GM21737 (cell line): ENCODE measurements at regions not wholly inside any gene's neighbourhood (a gene's known extent, or its start where the extent isn't known, plus 50 kb on each side); places are given as distances from the start of the nearest gene placed in this dataset.
A peak's percentile ranks its signal among the peaks of the same experiment; 100 is the strongest.
"Not testable (repeated sequence)": the region's sequence is repeated elsewhere in the genome, so short reads cannot be mapped to it uniquely, and the experiment has no call there.

ENCODE experiments used
- ATAC-seq: cut with Tn5 transposase; IDR thresholded peaks from one replicate; pipeline ENCODE4 v1.9.1; 2021; ENCODE audit warnings: mild to moderate bottlenecking, moderate library complexity; ENCODE audit not compliant: unreplicated experiment

DNA sequence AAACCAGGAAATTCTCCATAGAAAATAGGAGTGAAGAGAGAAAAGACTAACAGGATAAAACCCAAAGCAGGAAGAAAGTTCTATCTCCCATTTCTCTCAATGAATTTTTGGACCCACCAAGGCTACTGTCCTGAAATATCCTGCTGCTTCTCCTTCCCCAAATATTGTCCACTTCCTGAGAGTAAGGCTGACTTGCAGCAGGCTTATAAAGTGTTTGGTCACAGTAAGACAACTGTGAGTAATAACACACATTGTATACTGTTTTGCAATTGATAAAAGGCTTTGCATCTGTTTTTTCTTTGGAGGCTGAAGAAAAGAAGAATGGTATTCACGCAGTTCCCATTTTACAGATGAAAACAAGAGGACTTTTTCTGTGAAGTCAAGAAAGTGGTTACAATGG lies 52.8 kb downstream of the FOXD4L6 start:
- ATAC-seq, result not testable (repeated sequence)

DNA sequence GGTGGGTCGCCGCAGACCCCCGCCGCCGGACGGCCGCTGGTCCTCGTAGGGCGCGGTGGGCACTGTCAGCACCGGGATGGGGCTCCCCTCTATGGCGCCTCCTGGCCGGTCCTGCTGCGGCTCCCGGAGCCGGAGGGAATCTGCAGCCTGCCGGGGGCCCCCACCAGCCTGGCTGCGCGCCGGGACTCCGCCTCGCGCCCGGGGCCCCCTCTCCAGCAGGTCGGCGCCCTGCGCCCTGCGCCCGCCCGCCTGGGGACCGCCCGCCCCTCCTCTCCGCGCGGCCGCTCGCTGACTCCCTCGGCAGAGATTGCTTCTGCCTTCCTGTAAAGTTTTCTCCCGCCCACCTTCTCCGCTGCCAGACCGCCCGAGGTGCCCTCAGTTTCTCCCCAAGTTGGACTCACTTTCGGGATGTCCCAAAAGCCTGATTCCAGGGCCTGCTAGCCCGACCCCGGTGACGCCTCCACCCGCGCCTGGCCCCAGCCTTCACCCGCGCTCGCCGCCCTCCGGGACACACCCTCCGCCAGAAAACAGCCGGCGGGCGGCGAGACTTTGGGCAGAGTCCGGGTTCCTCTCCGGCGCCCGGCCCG lies 54.0 kb downstream of the FOXD4L6 start:
- peak; percentile 63 for ATAC-seq

DNA sequence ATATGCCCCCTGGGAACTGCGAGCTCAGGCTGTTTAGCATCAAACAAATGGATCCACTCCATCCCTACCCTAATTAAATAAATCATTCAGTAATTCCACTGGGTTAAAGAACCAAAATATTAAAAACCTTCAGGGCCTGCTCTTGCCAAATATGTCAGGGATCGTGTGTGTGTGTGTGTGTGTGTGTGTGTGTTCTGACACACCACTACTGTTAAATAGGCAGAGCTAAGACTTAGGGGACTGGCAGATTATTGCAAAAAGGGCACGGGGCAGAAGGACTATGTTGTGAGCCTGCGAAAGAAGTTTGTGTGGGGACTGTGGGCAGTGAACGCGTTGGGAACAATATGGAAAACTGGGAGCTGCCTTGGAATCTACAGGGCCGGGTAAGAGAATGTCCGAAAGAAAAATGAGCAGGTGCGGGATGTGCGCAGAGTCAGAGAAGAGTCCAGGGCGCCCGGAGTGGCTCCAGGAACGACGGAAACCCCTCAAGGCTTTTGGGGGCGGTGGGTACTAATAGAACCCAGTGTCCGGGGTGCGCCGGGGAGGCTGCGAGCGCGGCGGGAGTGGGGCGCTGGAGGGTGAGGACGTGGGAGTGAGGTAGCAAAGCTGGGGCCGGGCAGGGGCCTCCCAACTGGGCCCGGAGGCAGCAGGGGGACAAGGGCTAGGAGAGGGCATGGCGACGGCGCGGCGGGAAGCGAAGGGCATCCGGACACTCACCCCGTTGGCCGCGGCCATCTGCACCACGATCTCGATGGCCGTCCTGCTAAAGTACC lies 54.8 kb downstream of the FOXD4L6 start:
- not testable (repeated sequence) for ATAC-seq

DNA sequence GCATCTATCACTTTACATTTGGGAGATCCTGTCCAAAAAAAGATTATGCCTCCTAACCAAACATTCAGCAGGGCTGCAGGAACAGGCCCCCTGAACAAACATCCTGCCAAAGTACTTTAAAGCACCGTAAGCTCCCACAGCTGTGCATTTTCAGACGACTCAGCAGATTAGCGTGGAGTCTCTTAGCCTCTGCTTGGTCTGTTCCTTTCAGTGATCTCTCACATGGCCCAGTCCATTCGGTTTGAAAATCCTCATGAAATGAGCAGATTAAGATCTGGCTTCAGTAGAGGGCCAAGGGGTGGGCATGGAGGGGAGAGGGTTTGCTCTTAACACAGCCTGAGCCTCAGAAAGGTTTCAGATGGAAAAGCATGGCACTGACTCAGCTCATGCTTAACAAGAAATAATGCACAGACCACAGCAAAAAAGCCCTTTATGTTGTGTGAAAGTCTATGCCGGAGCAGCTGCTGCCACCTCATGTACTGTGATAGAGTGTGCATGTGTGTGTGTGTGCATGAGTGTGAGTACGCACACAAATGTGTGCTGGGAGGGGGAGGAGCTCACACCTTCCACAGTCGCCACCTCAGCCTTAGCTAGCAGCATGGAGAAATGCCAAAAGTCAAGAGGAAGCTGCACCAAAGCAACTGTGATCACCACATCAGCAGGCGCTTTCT lies 64.2 kb downstream of the FOXD4L6 start:
- peak; percentile 82 for ATAC-seq

DNA sequence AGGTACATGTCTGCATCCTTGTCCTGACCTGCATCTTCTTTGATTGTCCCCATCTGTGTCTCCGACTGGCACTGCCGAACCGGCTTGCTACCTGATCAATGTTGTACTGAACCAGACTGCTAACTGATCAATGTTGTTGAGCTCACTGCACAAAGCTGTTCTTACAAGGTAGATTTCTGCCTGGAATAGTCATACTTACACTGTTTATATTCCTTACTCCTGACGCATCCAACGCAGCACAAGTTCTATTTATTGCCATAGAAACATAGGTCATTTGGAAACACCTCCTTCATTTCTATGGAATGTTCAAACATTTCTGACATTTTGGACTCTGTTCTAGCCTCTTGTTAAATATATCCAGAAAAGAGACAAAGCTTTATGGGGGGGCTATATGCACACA lies 65.2 kb downstream of the FOXD4L6 start:
- ATAC-seq, result not testable (repeated sequence)

DNA sequence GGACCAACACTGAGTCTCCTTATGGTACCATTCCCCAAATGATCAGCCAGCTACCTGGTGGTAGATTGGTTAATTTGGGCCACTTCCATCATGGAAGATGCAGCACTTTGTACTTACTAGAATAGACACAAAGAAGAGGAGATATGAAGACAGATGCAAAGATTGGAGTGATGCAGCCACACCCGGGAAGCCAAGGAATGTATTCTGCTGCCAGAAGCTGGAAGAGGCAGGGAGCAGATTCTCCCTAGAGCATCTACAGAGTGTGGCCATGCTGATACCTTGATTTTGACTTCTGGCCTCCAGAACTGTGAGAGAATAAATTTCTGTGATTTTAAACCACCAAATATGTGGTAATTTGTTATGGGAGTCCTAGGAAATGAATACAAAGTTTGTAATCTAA lies 68.9 kb downstream of the FOXD4L6 start:
- ATAC-seq, result not testable (repeated sequence)

DNA sequence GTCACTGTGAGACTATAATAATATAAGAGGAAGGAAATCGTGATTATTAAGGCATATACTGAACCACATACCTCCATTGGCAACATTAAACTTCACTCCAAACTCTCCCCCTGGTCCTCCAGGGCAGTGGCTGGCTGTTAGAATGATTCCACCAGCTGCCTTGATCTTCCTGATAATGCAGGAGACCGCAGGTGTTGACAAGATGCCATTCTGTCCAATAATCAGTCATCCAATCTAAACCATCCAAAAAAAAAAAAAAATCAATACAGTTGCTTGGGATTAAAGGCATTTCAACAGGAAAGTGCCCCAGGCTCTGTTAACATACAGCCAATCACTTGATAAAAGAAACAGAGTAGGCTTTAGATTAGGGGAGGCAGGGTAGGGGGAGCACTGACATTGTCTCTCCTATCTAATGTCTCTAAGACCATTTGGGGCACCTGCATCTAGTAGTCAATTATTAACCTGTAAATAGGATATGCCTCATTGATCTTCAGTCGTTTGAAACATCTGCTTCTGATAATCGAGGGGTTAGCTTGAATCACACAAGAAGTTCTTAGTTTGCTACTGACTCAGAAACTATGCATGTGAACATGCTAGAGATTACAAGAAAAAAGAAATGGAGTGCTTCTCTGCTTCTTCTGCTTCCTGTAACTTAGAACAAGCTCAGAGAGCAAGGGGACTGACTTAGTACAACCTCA lies 74.7 kb downstream of the FOXD4L6 start:
- ATAC-seq, result peak; percentile 91

DNA sequence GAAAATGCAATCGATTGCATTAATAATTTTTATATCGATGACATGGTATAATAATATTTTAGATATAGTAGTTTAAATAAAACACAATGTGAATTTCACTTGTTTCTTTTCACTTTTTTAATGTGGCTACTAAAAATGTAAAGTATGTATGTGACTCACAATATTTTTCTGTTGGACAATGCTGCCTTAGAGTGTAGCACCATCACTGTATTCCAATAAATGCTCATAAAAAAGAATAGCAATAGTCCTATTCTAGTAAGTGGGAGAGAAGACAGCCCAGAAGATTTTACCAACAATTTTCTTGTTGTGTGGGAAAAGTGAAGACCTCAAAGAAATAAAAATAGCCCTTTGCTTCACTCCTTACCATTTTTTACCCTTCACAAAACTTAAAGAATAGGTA lies 79.8 kb downstream of the FOXD4L6 start:
- ATAC-seq, result not testable (repeated sequence)

DNA sequence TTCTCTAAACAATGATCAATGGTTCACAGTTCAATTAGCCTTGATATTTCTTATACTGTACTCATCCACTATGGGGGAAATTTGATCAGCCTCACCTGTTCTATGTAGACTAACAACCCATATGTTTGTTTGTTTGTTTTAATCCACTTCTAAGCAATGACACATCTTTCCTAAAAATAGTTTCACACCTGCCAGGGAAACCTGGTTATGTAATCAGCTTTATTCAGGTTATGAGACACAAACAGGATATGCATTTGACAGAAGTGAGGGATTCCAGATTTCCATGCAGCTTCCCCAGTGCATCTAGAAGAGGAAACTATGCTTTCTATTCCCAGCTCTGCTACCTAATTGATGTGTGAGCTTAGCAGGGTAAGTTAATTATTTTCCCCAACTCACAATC lies 80.7 kb downstream of the FOXD4L6 start:
- not testable (repeated sequence) for ATAC-seq

DNA sequence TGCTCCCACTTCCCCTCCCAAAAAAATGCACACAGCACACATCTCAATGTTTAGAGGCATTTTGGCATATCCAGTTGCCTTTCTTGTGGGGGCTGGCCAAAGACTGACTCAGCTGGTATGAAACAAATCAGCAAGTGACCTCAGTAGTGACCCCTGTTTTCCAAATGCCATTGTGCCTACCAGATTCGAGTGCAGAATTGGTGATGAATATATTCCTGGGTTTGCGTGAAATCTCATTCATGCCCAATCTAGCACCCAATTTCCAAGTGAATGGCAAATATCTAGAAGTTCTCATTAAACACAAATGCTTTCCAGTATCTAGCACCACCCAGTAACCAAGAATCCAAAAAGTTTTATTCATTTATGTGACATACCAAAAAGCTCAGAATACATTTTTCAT lies 83.6 kb downstream of the FOXD4L6 start:
- not testable (repeated sequence) for ATAC-seq

DNA sequence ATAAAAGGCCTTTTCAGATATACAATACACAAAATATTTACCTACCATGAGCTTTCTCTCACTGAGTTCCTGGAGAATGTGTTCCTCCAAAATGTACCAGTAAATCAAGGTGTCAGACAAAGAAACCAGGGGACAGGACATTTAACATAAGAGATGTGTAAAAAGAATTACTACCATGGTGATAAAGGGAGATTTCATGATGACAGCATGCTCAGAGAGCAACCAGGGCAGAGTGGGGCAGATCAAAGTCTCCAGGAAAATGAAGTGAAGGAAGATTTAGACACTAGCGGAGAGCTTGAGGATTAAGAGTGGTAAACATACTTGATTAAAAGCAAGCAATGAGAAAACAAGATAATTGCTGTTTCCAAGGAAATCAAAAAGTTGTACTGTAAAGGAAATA lies 85.0 kb downstream of the FOXD4L6 start:
- not testable (repeated sequence) for ATAC-seq

DNA sequence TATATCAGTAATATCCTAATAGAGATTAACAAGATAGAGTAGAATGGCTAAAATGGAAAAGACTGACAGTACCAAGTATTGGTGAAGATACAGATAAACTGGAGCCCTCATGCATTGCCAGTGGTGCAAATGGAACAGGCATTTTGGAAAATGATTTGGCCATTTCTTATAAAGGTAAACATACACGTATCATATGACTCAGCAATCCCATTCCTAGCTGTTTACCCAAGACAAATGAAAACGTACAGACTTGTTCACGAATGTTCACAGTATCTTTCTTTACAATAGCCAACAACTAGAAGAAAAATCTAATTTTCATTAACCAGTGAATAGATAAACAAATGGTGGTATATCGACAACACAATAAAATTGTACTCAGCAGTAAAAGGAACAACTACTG lies 86.4 kb downstream of the FOXD4L6 start:
- ATAC-seq, result not testable (repeated sequence)

DNA sequence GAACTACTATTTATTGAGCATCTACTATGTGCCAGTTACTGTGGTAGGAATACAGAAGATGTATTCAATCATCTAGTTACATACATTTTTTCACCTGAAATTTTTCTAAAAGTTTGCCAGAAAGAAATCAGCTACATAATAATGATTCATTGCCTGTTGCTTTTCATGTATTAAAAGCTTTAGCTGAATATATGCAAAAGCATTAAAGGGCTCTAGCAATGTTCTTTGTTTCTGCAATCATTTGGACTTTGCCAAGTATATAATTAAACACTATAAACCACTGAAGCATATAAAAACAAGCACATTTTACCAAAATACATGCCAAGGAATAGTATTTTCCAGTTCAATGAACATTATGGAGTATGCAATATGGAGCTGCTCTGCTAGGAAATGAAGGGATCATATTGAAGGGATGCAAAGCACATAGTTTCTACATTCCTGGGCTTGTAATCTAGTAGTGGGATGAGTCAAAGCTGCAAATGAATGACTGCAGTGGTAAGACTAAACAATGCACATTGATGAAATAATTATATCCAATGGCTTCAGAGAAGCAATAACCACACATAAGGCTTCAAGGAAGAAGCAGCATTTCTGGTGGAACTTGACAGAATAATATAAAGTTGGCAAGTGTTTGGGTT lies 87.7 kb downstream of the FOXD4L6 start:
- not testable (repeated sequence) for ATAC-seq

DNA sequence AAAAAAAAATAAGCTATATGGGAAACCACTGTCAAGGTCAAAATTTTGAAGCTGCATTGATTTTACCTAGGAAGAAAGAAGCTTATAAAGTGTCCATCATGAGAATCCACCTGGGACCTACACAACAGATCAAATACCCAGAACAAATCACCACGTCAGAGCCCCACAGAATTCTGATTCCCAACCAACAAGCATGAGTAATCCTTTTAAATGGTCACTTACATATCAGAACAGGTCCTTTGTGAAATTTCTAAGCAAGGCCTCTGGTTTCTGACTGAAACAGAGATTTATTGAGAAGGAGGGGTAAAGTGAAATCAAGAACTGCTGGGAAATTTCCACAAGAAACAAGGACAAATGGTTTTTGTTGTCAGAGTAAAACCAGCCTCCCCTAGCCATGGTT lies 93.2 kb downstream of the FOXD4L6 start:
- ATAC-seq, result not testable (repeated sequence)

DNA sequence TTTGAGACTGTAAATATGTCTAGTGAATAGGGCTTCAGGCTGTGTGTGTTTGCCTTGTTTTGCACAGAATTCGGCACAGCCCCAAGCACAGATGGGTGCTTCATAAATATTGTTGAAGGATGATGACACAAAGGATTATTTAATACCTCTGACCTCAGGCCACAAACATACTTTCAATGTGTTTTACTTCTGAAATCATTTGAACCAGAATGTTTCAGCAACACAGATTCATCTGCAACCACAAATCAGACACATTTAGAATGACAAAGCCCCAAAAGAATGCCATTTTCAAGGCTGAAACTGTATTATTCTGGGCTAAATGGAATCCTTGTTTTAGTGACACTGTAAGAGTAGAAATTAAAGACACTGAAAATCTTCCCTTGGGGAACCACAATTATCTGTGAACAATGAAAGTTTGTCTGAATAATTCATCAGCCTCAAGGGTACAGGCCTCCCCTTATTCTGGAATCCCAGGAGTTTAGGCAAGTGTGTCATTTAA lies 93.7 kb downstream of the FOXD4L6 start:
- not testable (repeated sequence) for ATAC-seq

DNA sequence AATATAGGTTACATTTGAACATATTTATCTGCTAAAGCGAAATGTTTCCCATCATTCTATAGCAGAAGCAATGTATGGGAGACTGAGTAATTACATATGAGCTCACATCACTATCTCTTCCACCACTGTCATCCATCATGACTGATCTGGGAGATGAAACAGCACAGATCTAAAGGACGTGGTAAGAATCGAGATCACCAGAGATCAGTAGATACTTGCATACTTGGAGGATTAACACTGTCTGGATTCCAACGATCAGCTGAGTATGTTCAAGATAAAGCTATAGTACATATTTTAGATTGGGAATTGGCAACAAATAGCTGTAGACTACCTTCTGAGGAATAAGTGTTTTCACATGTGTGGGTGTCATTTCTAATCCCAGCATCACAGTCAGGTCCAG lies 94.6 kb downstream of the FOXD4L6 start:
- ATAC-seq, result not testable (repeated sequence)

DNA sequence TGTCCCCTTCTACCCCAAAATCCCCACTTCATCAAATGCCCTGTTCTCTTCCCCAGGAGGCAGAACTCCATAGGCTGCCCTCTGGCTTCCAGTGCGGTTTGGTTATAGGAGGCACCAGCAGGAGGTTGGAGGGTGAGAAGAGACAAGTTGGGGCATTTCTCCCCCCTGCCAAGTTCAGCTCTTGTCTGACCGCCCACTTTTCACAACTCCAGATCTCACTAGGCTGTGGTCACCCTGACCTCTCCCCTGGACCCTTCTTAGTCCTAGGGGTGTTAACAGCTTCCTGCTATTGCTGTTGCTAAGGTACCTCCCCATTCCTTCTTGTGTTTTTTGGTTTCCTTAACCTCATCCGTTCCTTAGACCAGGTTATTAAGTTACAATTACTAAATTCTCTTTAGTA lies 95.1 kb downstream of the FOXD4L6 start:
- ATAC-seq, result not testable (repeated sequence)

DNA sequence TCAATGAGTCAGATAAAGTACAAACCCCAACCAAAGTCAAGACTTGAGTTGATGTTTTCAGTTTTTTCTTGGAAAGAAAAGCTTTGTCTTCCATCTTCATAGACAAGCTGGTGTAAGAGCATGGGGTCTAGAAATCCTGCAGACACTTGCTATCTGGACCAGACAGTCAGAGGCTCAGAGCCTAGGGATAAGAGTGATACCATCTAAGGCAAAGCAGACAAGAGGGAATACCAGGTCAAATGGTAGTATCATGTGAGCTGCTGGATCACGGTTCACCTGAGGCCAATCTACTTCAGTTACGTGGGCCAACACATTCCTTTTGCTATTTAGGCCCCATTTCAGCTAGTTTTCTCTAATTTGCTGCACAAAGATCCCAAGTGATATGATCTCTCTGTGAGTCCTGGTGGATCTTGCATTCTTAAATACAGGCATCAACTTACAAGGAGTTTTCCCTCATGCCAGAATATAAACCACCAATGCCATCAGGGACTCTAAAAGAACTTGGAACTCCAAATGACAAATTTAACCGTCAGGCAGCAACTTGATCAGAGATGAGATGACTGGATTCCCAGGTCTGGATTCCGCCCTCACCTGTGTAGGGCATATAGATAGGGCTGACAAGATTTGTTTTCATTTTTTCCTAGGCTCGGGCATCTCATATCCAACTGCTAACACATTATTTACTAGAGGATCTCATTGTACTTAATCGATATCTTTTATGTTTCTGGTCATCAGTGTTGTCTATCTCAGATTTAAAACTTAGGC lies 101.4 kb downstream of the FOXD4L6 start:
- ATAC-seq, result not testable (repeated sequence)

DNA sequence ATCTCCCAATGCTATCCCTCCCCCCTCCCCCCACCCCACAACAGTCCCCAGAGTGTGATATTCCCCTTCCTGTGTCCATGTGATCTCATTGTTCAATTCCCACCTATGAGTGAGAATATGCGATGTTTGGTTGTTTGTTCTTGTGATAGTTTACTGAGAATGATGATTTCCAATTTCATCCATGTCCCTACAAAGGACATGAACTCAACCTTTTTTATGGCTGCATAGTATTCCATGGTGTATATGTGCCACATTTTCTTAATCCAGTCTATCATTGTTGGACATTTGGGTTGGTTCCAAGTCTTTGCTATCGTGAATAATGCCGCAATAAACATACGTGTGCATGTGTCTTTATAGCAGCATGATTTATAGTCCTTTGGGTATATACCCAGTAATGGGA lies 106.1 kb downstream of the FOXD4L6 start:
- ATAC-seq, result not testable (repeated sequence)
